ENCODE measurements at regions not wholly inside any gene's neighbourhood (a gene's known extent, or its start where the extent isn't known, plus 50 kb on each side); places are given as distances from the start of the nearest gene placed in this dataset.

- TF ChIP-seq POLR2A (IDR thresholded peaks at IDR 0.05) = no peak
- no peak for TF ChIP-seq CTCF (IDR thresholded peaks at IDR 0.05)
Observed at GRCh38 chr14:58942516-58942915, 246.0 kb upstream of the DAAM1 start.

All from Peyer's patch (tissue), 4 donors.